PC-9 (cell line): ENCODE measurements at regions not wholly inside any gene's neighbourhood (a gene's known extent, or its start where the extent isn't known, plus 50 kb on each side); places are given as distances from the start of the nearest gene placed in this dataset.

Source experiments
- BruUV-seq: library from RNA; stranded (reverse); fragments of 400-500 nt; replicated peaks from 2 replicates; lab custom pipeline; 2021; lab: Mats Ljungman, UMichigan
- CTCF ChIA-PET: fragments of 300-600 bp; sonication (Branson Sonifier 250); formaldehyde crosslinking; loops from one replicate; lab custom pipeline; 2022; ENCODE audit warnings: antibody characterized with exemption; lab: Charles Lee
- POLR2A ChIA-PET: fragments of 300-600 bp; sonication (Branson Sonifier 250); formaldehyde crosslinking; loops from one replicate; lab custom pipeline; 2022; ENCODE audit warnings: antibody characterized with exemption; ENCODE audit not compliant: unreplicated experiment; lab: Charles Lee
- DNase-seq, 2 experiments: peaks; one replicate each; pipeline versions ENCODE4 v3.0.0 to v3.0.0-alpha.2; 2015 to 2022; ENCODE audit warnings: mixed read lengths in 1 of 2
- H2AFZ ChIP-seq: fragments of 200-600 bp; sonication (generic); 2 replicates; pipeline ENCODE4 v1.8.1; 2017; ENCODE audit warnings: antibody characterized with exemption
- H3F3A ChIP-seq: fragments of 200-600 bp; sonication (generic); 2 replicates; pipeline ENCODE4 v1.8.1; 2017; ENCODE audit warnings: antibody characterized with exemption, mild to moderate bottlenecking, low read depth; ENCODE audit not compliant: insufficient read depth
- H3K27ac ChIP-seq: fragments of 200-600 bp; sonication (generic); 2 replicates; pipeline ENCODE4 v1.6.1; 2016; ENCODE audit warnings: mixed run types
- H3K27me3 ChIP-seq: fragments of 200-600 bp; sonication (generic); 2 replicates; pipeline ENCODE4 v1.6.1; 2016; ENCODE audit warnings: low read depth, mixed run types; ENCODE audit not compliant: insufficient read depth
- H3K36me3 ChIP-seq: fragments of 200-600 bp; sonication (generic); 2 replicates; pipeline ENCODE4 v1.6.1; 2016; ENCODE audit warnings: low read depth, mixed run types
- H3K4me1 ChIP-seq: fragments of 200-600 bp; sonication (generic); replicated peaks from 2 replicates; pipeline ENCODE4 v1.6.1; 2016; ENCODE audit warnings: mixed run types; ENCODE audit not compliant: insufficient read depth
- H3K4me2 ChIP-seq: fragments of 200-600 bp; sonication (generic); 2 replicates; pipeline ENCODE4 v1.6.1; 2017; ENCODE audit warnings: mixed run types
- H3K4me3 ChIP-seq: fragments of 200-600 bp; sonication (generic); 2 replicates; pipeline ENCODE4 v1.6.1; 2016; ENCODE audit warnings: mixed run types
- H3K79me2 ChIP-seq: fragments of 200-600 bp; sonication (generic); 2 replicates; pipeline ENCODE4 v1.6.1; 2017; ENCODE audit warnings: low read depth, mixed run types
- H3K9me2 ChIP-seq: fragments of 200-600 bp; sonication (generic); 2 replicates; pipeline ENCODE4 v1.8.1; 2017; ENCODE audit warnings: mild to moderate bottlenecking; ENCODE audit not compliant: insufficient read depth
- H3K9me3 ChIP-seq: fragments of 200-600 bp; sonication (generic); 2 replicates; pipeline ENCODE4 v1.8.1; 2016; ENCODE audit warnings: low read depth; ENCODE audit not compliant: insufficient read depth
- H4K20me1 ChIP-seq: fragments of 200-600 bp; sonication (generic); 2 replicates; pipeline ENCODE4 v1.8.1; 2017; ENCODE audit not compliant: insufficient read depth
- EZH2 ChIP-seq: fragments of 200-600 bp; sonication (generic); IDR thresholded peaks from 2 replicates; pipeline ENCODE4 v1.8.0; 2017; ENCODE audit warnings: antibody characterized with exemption, low read depth
- intact Hi-C: fragments of 100-400 bp; cut with micrococcal nuclease; formaldehyde crosslinking; loops from one replicate; pipeline ENCODE4 v1.10.0; 2022; ENCODE audit not compliant: unreplicated experiment
- TF ChIP-seq, protein P1 (sequence below): fragments of 200-600 bp; sonication (generic); conservative IDR thresholded peaks from 2 replicates; pipeline ENCODE4 v1.6.1; 2017; ENCODE audit warnings: mixed run types, antibody characterized with exemption, mild to moderate bottlenecking, moderate library complexity

DNA sequence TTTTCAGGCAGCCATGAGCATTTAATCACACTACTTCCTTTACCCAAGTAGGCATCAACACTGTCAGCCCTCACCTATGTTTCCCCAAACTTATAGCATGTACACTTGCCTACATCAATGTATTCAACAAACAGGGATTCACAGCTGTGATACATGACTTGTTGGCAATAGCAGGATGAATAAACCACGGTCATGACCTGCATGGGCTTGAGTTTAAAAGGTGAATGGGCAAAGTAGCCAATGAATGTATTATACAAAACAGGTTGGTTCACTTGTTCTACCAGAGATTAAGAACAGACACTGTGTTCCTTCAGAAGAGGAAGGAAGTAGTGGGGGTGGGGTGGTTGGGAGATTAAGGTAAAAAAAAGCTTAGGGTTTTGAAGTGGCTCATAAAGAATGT, 861.9 kb upstream of the SEMA6D start:
- Histone ChIP-seq H3K4me1 (no peaks in the 10 kb centered on the region), H2AFZ (no peak overlapping the region), H3K27ac (no peak overlapping the region), H4K20me1 (no peaks in the 10 kb centered on the region), H3F3A (no peaks in the 10 kb centered on the region), H3K4me2 (no peak overlapping the region), H3K9me3 (no peaks in the 10 kb centered on the region), H3K27me3 (no peaks in the 10 kb centered on the region), H3K9me2 (no peaks in the 10 kb centered on the region), H3K36me3 (no peaks in the 10 kb centered on the region), H3K79me2 (no peaks in the 10 kb centered on the region), H3K4me3 (no peak overlapping the region)
- intact Hi-C loops, result no loop called here
- CTCF ChIA-PET, result interaction anchor here (0.6 kb wide), 1 partner anchor 1213 kb away, joined by 3 read pairs; no protein-coding TSS in a partner anchor
- no TSS peak for BruUV-seq
- TF ChIP-seq EZH2, result no peak
- TF ChIP-seq, protein P1, sequence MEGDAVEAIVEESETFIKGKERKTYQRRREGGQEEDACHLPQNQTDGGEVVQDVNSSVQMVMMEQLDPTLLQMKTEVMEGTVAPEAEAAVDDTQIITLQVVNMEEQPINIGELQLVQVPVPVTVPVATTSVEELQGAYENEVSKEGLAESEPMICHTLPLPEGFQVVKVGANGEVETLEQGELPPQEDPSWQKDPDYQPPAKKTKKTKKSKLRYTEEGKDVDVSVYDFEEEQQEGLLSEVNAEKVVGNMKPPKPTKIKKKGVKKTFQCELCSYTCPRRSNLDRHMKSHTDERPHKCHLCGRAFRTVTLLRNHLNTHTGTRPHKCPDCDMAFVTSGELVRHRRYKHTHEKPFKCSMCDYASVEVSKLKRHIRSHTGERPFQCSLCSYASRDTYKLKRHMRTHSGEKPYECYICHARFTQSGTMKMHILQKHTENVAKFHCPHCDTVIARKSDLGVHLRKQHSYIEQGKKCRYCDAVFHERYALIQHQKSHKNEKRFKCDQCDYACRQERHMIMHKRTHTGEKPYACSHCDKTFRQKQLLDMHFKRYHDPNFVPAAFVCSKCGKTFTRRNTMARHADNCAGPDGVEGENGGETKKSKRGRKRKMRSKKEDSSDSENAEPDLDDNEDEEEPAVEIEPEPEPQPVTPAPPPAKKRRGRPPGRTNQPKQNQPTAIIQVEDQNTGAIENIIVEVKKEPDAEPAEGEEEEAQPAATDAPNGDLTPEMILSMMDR, result no peak
- DNase-seq, result no peak
- POLR2A ChIA-PET, result no interaction called here

DNA sequence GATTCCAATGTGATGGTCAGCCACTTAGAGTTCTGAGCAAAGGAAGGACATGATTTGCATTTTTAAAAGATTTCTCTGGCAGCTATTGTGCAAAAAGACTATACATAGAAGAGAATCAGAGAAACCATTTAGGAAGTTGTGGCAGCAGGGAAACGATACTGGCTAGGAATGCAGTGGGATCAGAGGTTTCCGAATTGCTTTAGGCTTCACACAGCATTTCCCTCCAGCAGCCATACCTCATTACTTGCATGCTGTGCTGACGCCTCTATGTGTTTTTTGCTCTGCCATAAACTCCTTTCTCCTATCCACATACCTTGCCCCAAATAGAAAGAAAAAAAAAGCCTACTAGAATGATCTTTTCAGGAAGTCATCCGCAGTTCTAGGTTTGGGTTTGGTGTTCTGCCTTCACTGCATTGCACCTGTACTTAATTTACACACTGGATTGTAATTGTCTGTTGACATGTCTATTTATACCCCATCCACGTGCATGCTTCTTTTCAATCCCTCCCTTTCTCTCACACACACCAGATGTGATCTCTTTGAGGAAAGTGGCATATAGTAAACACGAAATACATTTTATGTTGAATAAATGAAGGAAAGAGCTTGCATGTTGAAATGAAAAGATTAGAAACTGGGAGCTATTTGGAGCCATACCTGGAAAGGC, 860.3 kb upstream of the SEMA6D start:
- Histone ChIP-seq H4K20me1 (no peaks in the 10 kb centered on the region), H3K9me3 (no peaks in the 10 kb centered on the region), H3F3A (no peaks in the 10 kb centered on the region), H2AFZ (no peak overlapping the region), H3K4me3 (no peak overlapping the region), H3K9me2 (no peaks in the 10 kb centered on the region), H3K36me3 (no peaks in the 10 kb centered on the region), H3K27me3 (no peaks in the 10 kb centered on the region), H3K79me2 (no peaks in the 10 kb centered on the region), H3K27ac (no peak overlapping the region), H3K4me1 (no peaks in the 10 kb centered on the region), H3K4me2 (no peak overlapping the region)
- TF ChIP-seq, protein P1, result no peak
- no peak for TF ChIP-seq EZH2
- ChIA-PET CTCF (no interaction called here), POLR2A (no interaction called here)
- no peak for DNase-seq
- no TSS peak for BruUV-seq
- intact Hi-C loops, result no loop called here

GRCh38 chr15:46858150-46858549, 859.2 kb upstream of the SEMA6D start:
- Histone ChIP-seq H3K36me3 (no peaks in the 10 kb centered on the region), H3K4me3 (no peak overlapping the region), H3K4me2 (no peak overlapping the region), H3K27ac (no peak overlapping the region), H3K79me2 (no peaks in the 10 kb centered on the region), H3F3A (no peaks in the 10 kb centered on the region), H3K9me3 (no peaks in the 10 kb centered on the region), H3K9me2 (no peaks in the 10 kb centered on the region), H3K4me1 (no peaks in the 10 kb centered on the region), H2AFZ (no peak overlapping the region), H3K27me3 (no peaks in the 10 kb centered on the region), H4K20me1 (no peaks in the 10 kb centered on the region)
- intact Hi-C loops, result no loop called here
- no peak for DNase-seq
- TF ChIP-seq, protein P1, result no peak
- TF ChIP-seq EZH2, result no peak
- ChIA-PET CTCF (no interaction called here), POLR2A (no interaction called here)
- BruUV-seq, result no TSS peak
